GM20000 (cell line): ENCODE measurements at regions not wholly inside any gene's neighbourhood (a gene's known extent, or its start where the extent isn't known, plus 50 kb on each side); places are given as distances from the start of the nearest gene placed in this dataset.

ENCODE experiments used
- DNase-seq: peaks from one replicate; pipeline ENCODE4 v3.0.0; 2012; ENCODE audit warnings: low spot score
- CTCF ChIP-seq: IDR thresholded peaks from 2 replicates; pipeline ENCODE4 v1.5.1; 2012; ENCODE audit warnings: mild to moderate bottlenecking, control low read depth; ENCODE audit errors: extremely low read depth, missing control alignments

GRCh38 chr13:76091076-76091475 lies 454.9 kb downstream of the LMO7 start:
- no peak for TF ChIP-seq CTCF
- no peak for DNase-seq

GRCh38 chr13:76086729-76087128 lies 450.6 kb downstream of the LMO7 start:
- TF ChIP-seq CTCF = no peak
- DNase-seq = no peak

GRCh38 chr13:76067850-76068249 lies 431.7 kb downstream of the LMO7 start:
- DNase-seq = no peak
- TF ChIP-seq CTCF = no peak

GRCh38 chr13:76053181-76053580 lies 417.1 kb downstream of the LMO7 start:
- TF ChIP-seq CTCF = no peak
- DNase-seq = no peak

- DNase-seq = no peak
- TF ChIP-seq CTCF = no peak
These were observed 413.2 kb downstream of the LMO7 start for GRCh38 chr13:76049376-76049746.

GRCh38 chr13:76048675-76049375 lies 412.7 kb downstream of the LMO7 start:
- no peak for DNase-seq
- no peak for TF ChIP-seq CTCF

GRCh38 chr13:76048131-76048530 lies 412.0 kb downstream of the LMO7 start:
- DNase-seq = no peak
- no peak for TF ChIP-seq CTCF
